GM18511 (cell line): ENCODE measurements at regions not wholly inside any gene's neighbourhood (a gene's known extent, or its start where the extent isn't known, plus 50 kb on each side); places are given as distances from the start of the nearest gene placed in this dataset.

ENCODE experiments used
- ATAC-seq: cut with Tn5 transposase; IDR thresholded peaks from one replicate; pipeline ENCODE4 v1.9.1; 2021; ENCODE audit warnings: mild to moderate bottlenecking, moderate library complexity; ENCODE audit not compliant: unreplicated experiment

- peak; percentile 85 for ATAC-seq
These were observed 1041.6 kb upstream of the PRKX start for GRCh38 chrX:4754878-4755604.

- ATAC-seq = no peak
These were observed 1027.6 kb upstream of the PRKX start for GRCh38 chrX:4741024-4741423.

GRCh38 chrX:4735299-4735698 lies 1021.9 kb upstream of the PRKX start:
- ATAC-seq = no peak

GRCh38 chrX:4710618-4711433 lies 997.4 kb upstream of the PRKX start:
- ATAC-seq = peak; percentile 51

- no peak for ATAC-seq
These were observed 995.7 kb upstream of the PRKX start for GRCh38 chrX:4708970-4709760.

- ATAC-seq = no peak
These were observed 993.5 kb upstream of the PRKX start for GRCh38 chrX:4706961-4707360.

GRCh38 chrX:4690521-4690920 lies 977.1 kb upstream of the PRKX start:
- ATAC-seq = no peak

GRCh38 chrX:4682636-4683035 lies 969.2 kb upstream of the PRKX start:
- no peak for ATAC-seq

GRCh38 chrX:4675686-4676300 lies 962.3 kb upstream of the PRKX start:
- no peak for ATAC-seq

- no peak for ATAC-seq
These were observed 960.8 kb upstream of the PRKX start for GRCh38 chrX:4674028-4674782.

- ATAC-seq = no peak
These were observed 957.9 kb upstream of the PRKX start for GRCh38 chrX:4671344-4671743.

GRCh38 chrX:4670606-4671005 lies 957.2 kb upstream of the PRKX start:
- ATAC-seq = no peak

- ATAC-seq = no peak
These were observed 955.5 kb upstream of the PRKX start for GRCh38 chrX:4668802-4669536.

GRCh38 chrX:4663085-4663484 lies 949.6 kb upstream of the PRKX start:
- ATAC-seq = no peak

GRCh38 chrX:4661771-4662170 lies 948.3 kb upstream of the PRKX start:
- ATAC-seq = no peak

- ATAC-seq = no peak
These were observed 943.0 kb upstream of the PRKX start for GRCh38 chrX:4656419-4656818.

- ATAC-seq = no peak
These were observed 942.3 kb upstream of the PRKX start for GRCh38 chrX:4655743-4656142.

GRCh38 chrX:4642114-4642513 lies 928.7 kb upstream of the PRKX start:
- ATAC-seq = no peak

GRCh38 chrX:4638036-4638435 lies 924.6 kb upstream of the PRKX start:
- ATAC-seq = no peak

- ATAC-seq = no peak
These were observed 914.0 kb upstream of the PRKX start for GRCh38 chrX:4627414-4627813.
